OCI-LY1 (cell line): ENCODE measurements at regions not wholly inside any gene's neighbourhood (a gene's known extent, or its start where the extent isn't known, plus 50 kb on each side); places are given as distances from the start of the nearest gene placed in this dataset.

Experiments
- H2AFZ ChIP-seq: fragments of 200-600 bp; sonication (generic), shearing (Covaris generic); 2 replicates; pipeline ENCODE4 v1.6.0; 2014; ENCODE audit warnings: antibody characterized with exemption, mild to moderate bottlenecking, low read length
- H3F3A ChIP-seq: fragments of 200-600 bp; sonication (generic), shearing (Covaris generic); 2 replicates; pipeline ENCODE4 v1.6.0; 2014; ENCODE audit warnings: mild to moderate bottlenecking, antibody characterized with exemption, low read length, moderate library complexity; ENCODE audit not compliant: insufficient read depth
- H3K27ac ChIP-seq: fragments of 200-600 bp; sonication (generic); 2 replicates; pipeline ENCODE4 v1.5.1; 2014; ENCODE audit warnings: low read length, mixed run types, mild to moderate bottlenecking, low read depth; ENCODE audit not compliant: poor library complexity, severe bottlenecking
- H3K27me3 ChIP-seq: fragments of 200-600 bp; sonication (generic); 2 replicates; pipeline ENCODE4 v1.6.0; 2014; ENCODE audit warnings: antibody characterized with exemption, mild to moderate bottlenecking, low read length, moderate library complexity; ENCODE audit not compliant: insufficient read depth
- H3K36me3 ChIP-seq: fragments of 200-600 bp; sonication (generic); 2 replicates; pipeline ENCODE4 v1.6.1; 2014; ENCODE audit warnings: mild to moderate bottlenecking, antibody characterized with exemption, low read length, moderate library complexity, mixed read lengths; ENCODE audit not compliant: insufficient read depth
- H3K4me1 ChIP-seq: fragments of 200-600 bp; sonication (generic); 2 replicates; pipeline ENCODE4 v1.5.1; 2014; ENCODE audit warnings: mild to moderate bottlenecking, low read length, moderate library complexity; ENCODE audit not compliant: insufficient read depth, severe bottlenecking
- H3K4me2 ChIP-seq: fragments of 200-600 bp; sonication (generic), shearing (Covaris generic); 2 replicates; pipeline ENCODE4 v1.6.1; 2014; ENCODE audit warnings: low read length
- H3K4me3 ChIP-seq: fragments of 200-600 bp; sonication (generic); 2 replicates; pipeline ENCODE4 v1.5.1; 2014; ENCODE audit warnings: low read length, low read depth, mild to moderate bottlenecking, mixed read lengths; ENCODE audit not compliant: poor library complexity, severe bottlenecking
- H3K79me2 ChIP-seq: fragments of 200-600 bp; shearing (Covaris generic); 2 replicates; pipeline ENCODE4 v1.6.1; 2016; ENCODE audit warnings: mixed run types, low read length, mixed read lengths; ENCODE audit not compliant: insufficient read depth
- H3K9ac ChIP-seq: fragments of 200-600 bp; sonication (generic), shearing (Covaris generic); 2 replicates; pipeline ENCODE4 v1.6.1; 2014; ENCODE audit warnings: mild to moderate bottlenecking, low read length, mixed read lengths
- H3K9me2 ChIP-seq: fragments of 200-600 bp; sonication (generic), shearing (Covaris generic); 2 replicates; pipeline ENCODE4 v1.6.1; 2014; ENCODE audit warnings: low read depth, mild to moderate bottlenecking, low read length, mixed read lengths
- H3K9me3 ChIP-seq: fragments of 200-600 bp; shearing (Covaris generic); 2 replicates; pipeline ENCODE4 v1.6.1; 2014; ENCODE audit warnings: low read length, mixed read lengths
- H4K20me1 ChIP-seq: fragments of 200-600 bp; sonication (generic), shearing (Covaris generic); 2 replicates; pipeline ENCODE4 v1.6.0; 2016; ENCODE audit warnings: mild to moderate bottlenecking, low read length; ENCODE audit not compliant: insufficient read depth
- EZH2 ChIP-seq: fragments of 200-600 bp; sonication (generic), shearing (Covaris generic); IDR thresholded peaks from 2 replicates; pipeline ENCODE4 v1.8.0; 2017; ENCODE audit warnings: borderline replicate concordance, mixed run types, mild to moderate bottlenecking, antibody characterized with exemption, low read length, moderate library complexity, mixed read lengths
- TF ChIP-seq, protein P1 (sequence below): fragments of 200-600 bp; sonication (generic), shearing (Covaris generic); IDR thresholded peaks from 2 replicates; pipeline ENCODE4 v1.5.1; 2017; ENCODE audit warnings: mild to moderate bottlenecking, antibody characterized with exemption, low read length, moderate library complexity, mixed read lengths

- H3K4me1 ChIP-seq = no peaks in the 10 kb centered on the region
- no peak overlapping the region for H2AFZ ChIP-seq
- no peak overlapping the region for H3K27ac ChIP-seq
- H3K9me3 ChIP-seq = no peaks in the 10 kb centered on the region
- H3K4me3 ChIP-seq = no peak overlapping the region
- H3K36me3 ChIP-seq = no peaks in the 10 kb centered on the region
- no peaks in the 10 kb centered on the region for H3K9me2 ChIP-seq
- no peaks in the 10 kb centered on the region for H3K27me3 ChIP-seq
- no peaks in the 10 kb centered on the region for H3K79me2 ChIP-seq
- TF ChIP-seq, protein P1, sequence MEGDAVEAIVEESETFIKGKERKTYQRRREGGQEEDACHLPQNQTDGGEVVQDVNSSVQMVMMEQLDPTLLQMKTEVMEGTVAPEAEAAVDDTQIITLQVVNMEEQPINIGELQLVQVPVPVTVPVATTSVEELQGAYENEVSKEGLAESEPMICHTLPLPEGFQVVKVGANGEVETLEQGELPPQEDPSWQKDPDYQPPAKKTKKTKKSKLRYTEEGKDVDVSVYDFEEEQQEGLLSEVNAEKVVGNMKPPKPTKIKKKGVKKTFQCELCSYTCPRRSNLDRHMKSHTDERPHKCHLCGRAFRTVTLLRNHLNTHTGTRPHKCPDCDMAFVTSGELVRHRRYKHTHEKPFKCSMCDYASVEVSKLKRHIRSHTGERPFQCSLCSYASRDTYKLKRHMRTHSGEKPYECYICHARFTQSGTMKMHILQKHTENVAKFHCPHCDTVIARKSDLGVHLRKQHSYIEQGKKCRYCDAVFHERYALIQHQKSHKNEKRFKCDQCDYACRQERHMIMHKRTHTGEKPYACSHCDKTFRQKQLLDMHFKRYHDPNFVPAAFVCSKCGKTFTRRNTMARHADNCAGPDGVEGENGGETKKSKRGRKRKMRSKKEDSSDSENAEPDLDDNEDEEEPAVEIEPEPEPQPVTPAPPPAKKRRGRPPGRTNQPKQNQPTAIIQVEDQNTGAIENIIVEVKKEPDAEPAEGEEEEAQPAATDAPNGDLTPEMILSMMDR = no peak
- H3K9ac ChIP-seq = no peak overlapping the region
- H3F3A ChIP-seq = no peaks in the 10 kb centered on the region
- H4K20me1 ChIP-seq = no peaks in the 10 kb centered on the region
- H3K4me2 ChIP-seq = no peak overlapping the region
Measured at GRCh38 chr7:25901658-25902057, 250.3 kb upstream of the NFE2L3 start.

DNA sequence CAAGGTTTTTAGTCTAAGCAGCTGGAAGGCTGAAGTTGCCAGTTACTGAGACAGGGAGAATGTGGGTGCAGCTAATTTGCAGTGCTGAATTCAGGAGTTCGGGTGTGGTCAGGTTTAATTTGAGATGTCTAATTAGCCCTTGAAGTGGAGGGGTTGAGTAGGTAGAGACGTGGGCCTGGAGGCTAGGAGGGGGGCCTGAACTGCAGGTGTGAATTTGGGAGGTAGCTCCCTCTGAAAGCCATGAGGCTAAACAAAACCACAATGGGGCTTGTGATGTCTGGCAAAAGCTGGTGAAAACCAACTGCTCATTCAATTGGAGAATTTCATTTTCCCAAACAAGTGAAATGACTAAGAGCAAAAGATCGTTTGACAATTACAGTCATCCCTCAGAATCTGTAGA lies 246.0 kb upstream of the NFE2L3 start:
- H3K9me3 ChIP-seq = no peaks in the 10 kb centered on the region
- H3K27me3 ChIP-seq = no peaks in the 10 kb centered on the region
- no peak overlapping the region for H2AFZ ChIP-seq
- H3K4me1 ChIP-seq = no peaks in the 10 kb centered on the region
- no peaks in the 10 kb centered on the region for H3K36me3 ChIP-seq
- H3K4me2 ChIP-seq = no peak overlapping the region
- no peak overlapping the region for H3K4me3 ChIP-seq
- no peak overlapping the region for H3K9ac ChIP-seq
- no peaks in the 10 kb centered on the region for H3K9me2 ChIP-seq
- no peaks in the 10 kb centered on the region for H3F3A ChIP-seq
- TF ChIP-seq, protein P1 = no peak
- TF ChIP-seq EZH2 = no peak
- H3K27ac ChIP-seq = no peak overlapping the region
- H4K20me1 ChIP-seq = no peaks in the 10 kb centered on the region
- H3K79me2 ChIP-seq = no peaks in the 10 kb centered on the region

- H3K4me3 ChIP-seq = no peak overlapping the region
- no peaks in the 10 kb centered on the region for H3F3A ChIP-seq
- no peak overlapping the region for H3K4me2 ChIP-seq
- TF ChIP-seq, protein P1 = no peak
- no peak for TF ChIP-seq EZH2
- H3K79me2 ChIP-seq = no peaks in the 10 kb centered on the region
- no peaks in the 10 kb centered on the region for H3K36me3 ChIP-seq
- H3K27me3 ChIP-seq = no peaks in the 10 kb centered on the region
- H3K9ac ChIP-seq = no peak overlapping the region
- no peaks in the 10 kb centered on the region for H3K9me3 ChIP-seq
- H3K4me1 ChIP-seq = no peaks in the 10 kb centered on the region
- H3K27ac ChIP-seq = no peak overlapping the region
- no peaks in the 10 kb centered on the region for H3K9me2 ChIP-seq
- no peak overlapping the region for H2AFZ ChIP-seq
- H4K20me1 ChIP-seq = no peaks in the 10 kb centered on the region
Measured at GRCh38 chr7:25906760-25907159, 245.2 kb upstream of the NFE2L3 start.
